PC-3 (cell line): ENCODE measurements at regions not wholly inside any gene's neighbourhood (a gene's known extent, or its start where the extent isn't known, plus 50 kb on each side); places are given as distances from the start of the nearest gene placed in this dataset.

Experiments used
- ATAC-seq: fragments of 200-7000 bp; cut with Tn5 transposase; 2 replicates; pipeline ENCODE4 v1.9.1; 2020; ENCODE audit warnings: mild to moderate bottlenecking, moderate library complexity
- BruUV-seq: library from RNA; stranded (reverse); fragments of 400-500 nt; replicated peaks from 2 replicates; lab custom pipeline; 2021; lab: Mats Ljungman, UMichigan
- CTCF ChIA-PET: fragments of 300-600 bp; sonication (Branson Sonifier 250); formaldehyde crosslinking; loops from one replicate; lab custom pipeline; 2022; ENCODE audit warnings: antibody characterized with exemption; lab: Charles Lee
- POLR2A ChIA-PET: fragments of 300-600 bp; sonication (Branson Sonifier 250); formaldehyde crosslinking; loops from one replicate; lab custom pipeline; 2022; ENCODE audit warnings: antibody characterized with exemption; ENCODE audit not compliant: unreplicated experiment; lab: Charles Lee
- DNase-seq: peaks from one replicate; pipeline ENCODE4 v3.0.0-alpha.2; 2015
- H2AFZ ChIP-seq: fragments of 300-600 bp; sonication (generic); 2 replicates; pipeline ENCODE4 v1.6.0; 2016; ENCODE audit warnings: antibody characterized with exemption, low read length
- H3F3A ChIP-seq: fragments of 300-600 bp; sonication (generic); one replicate; pipeline ENCODE4 v1.6.0; 2017; ENCODE audit warnings: antibody characterized with exemption, low read length, control low read depth, mild to moderate bottlenecking; ENCODE audit not compliant: unreplicated experiment
- H3K27ac ChIP-seq: fragments of 300-600 bp; sonication (generic); 2 replicates; pipeline ENCODE4 v1.5.1; 2016; ENCODE audit warnings: mild to moderate bottlenecking, low read length
- H3K27me3 ChIP-seq: fragments of 300-600 bp; sonication (generic); 2 replicates; pipeline ENCODE4 v1.6.1; 2016; ENCODE audit warnings: low read length, mixed read lengths
- H3K36me3 ChIP-seq: fragments of 300-600 bp; sonication (generic); 2 replicates; pipeline ENCODE4 v1.6.1; 2016; ENCODE audit warnings: low read depth, mixed run types, low read length, mixed read lengths
- H3K4me1 ChIP-seq: fragments of 300-600 bp; sonication (generic); 2 replicates; pipeline ENCODE4 v1.5.1; 2016; ENCODE audit warnings: low read length; ENCODE audit not compliant: insufficient read depth
- H3K4me2 ChIP-seq: fragments of 300-600 bp; sonication (generic); 2 replicates; pipeline ENCODE4 v1.6.0; 2016; ENCODE audit warnings: low read length
- H3K4me3 ChIP-seq: fragments of 300-600 bp; sonication (generic); 2 replicates; pipeline ENCODE4 v1.5.1; 2016; ENCODE audit warnings: mild to moderate bottlenecking, low read length, mixed read lengths
- H3K79me2 ChIP-seq: fragments of 300-600 bp; sonication (generic); 2 replicates; pipeline ENCODE4 v1.6.1; 2017; ENCODE audit warnings: low read length, mixed read lengths
- H3K9ac ChIP-seq: fragments of 300-600 bp; sonication (generic); 2 replicates; pipeline ENCODE4 v1.6.0; 2016; ENCODE audit warnings: mild to moderate bottlenecking, low read length
- H3K9me2 ChIP-seq: fragments of 300-600 bp; sonication (generic); replicated peaks from 2 replicates; pipeline ENCODE4 v1.6.1; 2016; ENCODE audit warnings: mixed run types, low read length, mixed read lengths
- H3K9me3 ChIP-seq: fragments of 300-600 bp; sonication (generic); 2 replicates; pipeline ENCODE4 v1.6.1; 2016; ENCODE audit warnings: low read length, mixed read lengths
- H4K20me1 ChIP-seq: fragments of 300-600 bp; sonication (generic); 2 replicates; pipeline ENCODE4 v1.6.1; 2016; ENCODE audit warnings: low read length, mixed read lengths
- CTCF ChIP-seq: fragments of 300-600 bp; sonication (generic); conservative IDR thresholded peaks from 2 replicates; pipeline ENCODE4 v1.5.1; 2017; ENCODE audit warnings: antibody characterized with exemption, low read depth, mild to moderate bottlenecking, low read length
- EZH2 ChIP-seq: fragments of 300-600 bp; sonication (generic); IDR thresholded peaks from one replicate; pipeline ENCODE4 v1.6.1; 2017; ENCODE audit warnings: antibody characterized with exemption, mild to moderate bottlenecking, low read length; ENCODE audit not compliant: unreplicated experiment
- EZH2phosphoT487 ChIP-seq: fragments of 300-600 bp; sonication (generic); IDR thresholded peaks from 2 replicates; pipeline ENCODE4 v1.6.1; 2018; ENCODE audit warnings: mild to moderate bottlenecking, antibody characterized with exemption, low read length, borderline replicate concordance
- intact Hi-C: fragments of 100-400 bp; cut with micrococcal nuclease; formaldehyde crosslinking; loops from 2 replicates; pipeline ENCODE4 v1.9.0; 2023

GRCh38 chr13:50732712-50733111 lies 110.8 kb downstream of the DLEU7 start:
- Histone ChIP-seq H3F3A (no peaks in the 10 kb centered on the region), H4K20me1 (no peaks in the 10 kb centered on the region), H3K9ac (no peak overlapping the region), H3K36me3 (no peaks in the 10 kb centered on the region), H3K27me3 (no peaks in the 10 kb centered on the region), H3K4me1 (no peaks in the 10 kb centered on the region), H3K27ac (no peak overlapping the region), H3K4me2 (no peak overlapping the region), H3K79me2 (no peaks in the 10 kb centered on the region), H3K9me3 (no peaks in the 10 kb centered on the region), H3K9me2 (no peaks in the 10 kb centered on the region), H3K4me3 (no peak overlapping the region), H2AFZ (no peak overlapping the region)
- intact Hi-C loops, result no loop called here
- ATAC-seq (no peak), DNase-seq (no peak)
- TF ChIP-seq EZH2phosphoT487 (no peak), EZH2 (no peak), CTCF (no peak)
- CTCF ChIA-PET, result no interaction called here
- POLR2A ChIA-PET, result no interaction called here
- no TSS peak for BruUV-seq

GRCh38 chr13:50733392-50733791 lies 110.1 kb downstream of the DLEU7 start:
- no peaks in the 10 kb centered on the region for H3K9me3 ChIP-seq
- H3K27me3 ChIP-seq, result no peaks in the 10 kb centered on the region
- ChIA-PET CTCF (no interaction called here), POLR2A (no interaction called here)
- no peaks in the 10 kb centered on the region for H4K20me1 ChIP-seq
- no peaks in the 10 kb centered on the region for H3F3A ChIP-seq
- H2AFZ ChIP-seq, result no peak overlapping the region
- ATAC-seq, result no peak
- no peak overlapping the region for H3K9ac ChIP-seq
- TF ChIP-seq CTCF (no peak), EZH2phosphoT487 (no peak), EZH2 (no peak)
- no TSS peak for BruUV-seq
- no peaks in the 10 kb centered on the region for H3K9me2 ChIP-seq
- no peaks in the 10 kb centered on the region for H3K79me2 ChIP-seq
- intact Hi-C loops, result no loop called here
- H3K4me2 ChIP-seq, result no peak overlapping the region
- no peak overlapping the region for H3K4me3 ChIP-seq
- no peak overlapping the region for H3K27ac ChIP-seq
- no peaks in the 10 kb centered on the region for H3K4me1 ChIP-seq
- H3K36me3 ChIP-seq, result no peaks in the 10 kb centered on the region
- DNase-seq, result no peak

- no peaks in the 10 kb centered on the region for H3K4me1 ChIP-seq
- no peak overlapping the region for H3K27ac ChIP-seq
- no peaks in the 10 kb centered on the region for H3K9me3 ChIP-seq
- no peaks in the 10 kb centered on the region for H3K36me3 ChIP-seq
- no peaks in the 10 kb centered on the region for H3K27me3 ChIP-seq
- H3K9ac ChIP-seq, result no peak overlapping the region
- no peak overlapping the region for H3K4me2 ChIP-seq
- ATAC-seq (no peak), DNase-seq (no peak)
- no peaks in the 10 kb centered on the region for H4K20me1 ChIP-seq
- H3K4me3 ChIP-seq, result no peak overlapping the region
- H2AFZ ChIP-seq, result no peak overlapping the region
- no peaks in the 10 kb centered on the region for H3K79me2 ChIP-seq
- POLR2A ChIA-PET, result no interaction called here
- CTCF ChIA-PET, result no interaction called here
- no peaks in the 10 kb centered on the region for H3K9me2 ChIP-seq
- TF ChIP-seq EZH2phosphoT487, result no peak
- no peak for TF ChIP-seq EZH2
- no peak for TF ChIP-seq CTCF
- intact Hi-C loops, result no loop called here
- BruUV-seq, result no TSS peak
- H3F3A ChIP-seq, result no peaks in the 10 kb centered on the region
Measured at GRCh38 chr13:50735071-50735470, 108.4 kb downstream of the DLEU7 start.
